ENCODE measurements at regions not wholly inside any gene's neighbourhood (a gene's known extent, or its start where the extent isn't known, plus 50 kb on each side); places are given as distances from the start of the nearest gene placed in this dataset.
"Not testable (repeated sequence)": the region's sequence is repeated elsewhere in the genome, so short reads cannot be mapped to it uniquely, and the experiment has no call there.

DNA sequence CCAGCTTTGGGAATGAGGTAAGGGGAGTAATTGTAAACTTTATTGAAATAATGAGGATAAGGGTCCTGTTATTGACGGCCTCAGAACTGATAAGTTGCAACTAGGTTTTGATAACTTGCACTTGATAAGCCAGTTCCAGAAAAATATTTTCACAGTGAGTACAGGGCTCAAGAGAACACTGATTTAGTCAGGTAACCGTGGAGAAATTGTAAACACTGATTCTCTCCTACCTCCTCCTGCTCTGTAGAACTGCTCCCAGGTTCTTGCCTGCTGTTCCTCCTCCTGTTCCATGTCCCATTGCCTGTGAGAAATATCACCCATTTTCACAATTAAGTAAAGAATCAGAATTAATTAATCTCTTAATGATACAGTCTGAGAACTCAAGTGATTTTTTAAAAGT lies 55.0 kb upstream of the CXXC4 start:
- DNase-seq (ENCODE audit: extremely low read depth in 1 of 2, low read depth in 1 of 2): no peak

- no peak for DNase-seq (ENCODE audit: extremely low read depth in 1 of 2, low read depth in 1 of 2)
These were observed 64.8 kb upstream of the CXXC4 start for GRCh38 chr4:104559502-104559901.

- DNase-seq (ENCODE audit: extremely low read depth in 1 of 2, low read depth in 1 of 2): no peak
These were observed 76.6 kb upstream of the CXXC4 start for GRCh38 chr4:104571341-104571740.

GRCh38 chr4:104574371-104574770 lies 79.7 kb upstream of the CXXC4 start:
- no peak for DNase-seq (ENCODE audit: extremely low read depth in 1 of 2, low read depth in 1 of 2)

- DNase-seq (ENCODE audit: extremely low read depth in 1 of 2, low read depth in 1 of 2): no peak
These were observed 80.6 kb upstream of the CXXC4 start for GRCh38 chr4:104575278-104575677.

DNA sequence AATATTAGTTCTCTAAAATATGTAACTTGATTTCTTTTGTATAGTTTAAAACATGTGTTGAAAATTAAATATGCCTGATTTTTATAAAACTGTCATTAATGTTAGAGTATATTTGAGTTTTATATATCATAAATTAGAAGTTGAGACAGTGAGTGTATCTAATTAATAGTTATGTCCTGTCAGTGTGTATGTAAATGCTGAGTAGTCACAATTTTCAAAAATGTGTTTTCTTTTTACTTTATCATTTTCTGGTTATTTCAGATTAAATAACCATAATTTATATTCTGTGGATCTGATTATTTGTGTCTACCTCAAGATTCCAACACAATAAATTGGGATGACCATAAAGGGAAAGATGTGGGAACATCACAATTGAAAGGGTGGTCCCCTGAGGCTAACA lies 82.7 kb upstream of the CXXC4 start:
- DNase-seq (ENCODE audit: extremely low read depth in 1 of 2, low read depth in 1 of 2): no peak

DNA sequence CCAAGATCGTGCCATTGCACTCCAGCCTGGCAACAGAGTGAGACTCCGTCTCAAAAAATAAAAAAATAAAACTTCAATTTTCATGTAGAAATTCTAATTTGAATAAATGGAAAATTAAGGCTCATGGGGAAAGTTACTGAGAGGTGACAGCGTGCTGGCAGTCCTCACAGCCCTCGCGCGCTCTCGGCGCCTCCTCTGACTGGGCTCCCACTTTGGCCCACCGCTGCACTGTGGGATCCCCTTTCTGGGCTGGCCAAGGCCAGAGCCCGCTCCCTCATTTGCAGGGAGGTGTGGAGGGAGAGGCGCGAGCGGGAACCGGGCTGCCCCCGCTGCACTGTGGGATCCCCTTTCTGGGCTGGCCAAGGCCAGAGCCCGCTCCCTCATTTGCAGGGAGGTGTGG lies 86.8 kb upstream of the CXXC4 start:
- DNase-seq (ENCODE audit: extremely low read depth in 1 of 2, low read depth in 1 of 2): not testable (repeated sequence)

GRCh38 chr4:104582056-104582455 lies 87.4 kb upstream of the CXXC4 start:
- not testable (repeated sequence) for DNase-seq (ENCODE audit: extremely low read depth in 1 of 2, low read depth in 1 of 2)

DNA sequence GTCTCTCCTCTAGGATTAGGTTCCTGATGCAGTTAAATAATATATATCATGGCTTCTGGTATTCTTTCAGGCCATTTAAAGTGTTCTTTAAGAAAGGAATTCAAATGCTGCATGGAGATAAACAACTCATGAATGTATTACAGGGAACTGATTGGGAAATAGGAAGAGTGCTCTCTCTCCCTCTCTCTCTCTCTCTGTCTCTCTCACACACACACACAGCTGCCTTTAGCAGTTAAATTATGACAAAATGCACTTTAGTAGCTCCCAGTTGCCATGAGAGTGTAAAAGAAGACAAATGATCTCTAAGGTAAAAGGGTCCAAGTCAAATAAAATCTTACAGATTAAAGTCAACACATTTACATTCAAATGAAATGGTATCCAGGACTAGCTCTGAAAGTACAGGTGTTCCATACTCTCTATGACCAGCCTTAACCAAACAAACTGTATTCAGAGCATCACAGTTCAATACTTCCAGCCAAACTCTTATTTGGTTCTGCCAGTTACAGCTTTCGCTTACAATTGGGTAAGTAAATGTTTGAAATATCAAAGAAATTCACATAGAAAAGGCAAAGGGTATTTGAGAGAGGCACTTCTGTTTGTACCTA lies 94.7 kb upstream of the CXXC4 start:
- DNase-seq (ENCODE audit: extremely low read depth in 1 of 2, low read depth in 1 of 2): no peak

GRCh38 chr4:104591510-104591911 lies 96.8 kb upstream of the CXXC4 start:
- DNase-seq (ENCODE audit: extremely low read depth in 1 of 2, low read depth in 1 of 2): no peak

DNA sequence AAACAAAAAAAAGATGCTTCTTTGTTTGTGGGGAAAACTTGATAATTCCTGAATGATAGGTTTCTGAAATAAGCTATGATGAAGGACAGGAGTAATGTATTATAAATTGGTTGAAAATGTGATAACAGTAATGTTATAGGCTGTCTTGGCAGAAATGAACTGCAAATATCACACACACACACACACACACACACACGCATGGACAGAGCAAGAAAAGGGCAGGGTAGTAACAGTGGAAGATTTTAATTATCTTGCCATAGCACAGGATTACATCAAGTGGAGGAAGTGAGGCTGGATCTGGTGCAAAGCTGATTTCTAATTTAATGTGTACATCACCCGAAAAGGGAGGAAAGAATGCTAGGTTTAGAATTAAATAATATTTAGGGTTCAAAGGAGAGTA lies 97.5 kb upstream of the CXXC4 start:
- no peak for DNase-seq (ENCODE audit: extremely low read depth in 1 of 2, low read depth in 1 of 2)

DNA sequence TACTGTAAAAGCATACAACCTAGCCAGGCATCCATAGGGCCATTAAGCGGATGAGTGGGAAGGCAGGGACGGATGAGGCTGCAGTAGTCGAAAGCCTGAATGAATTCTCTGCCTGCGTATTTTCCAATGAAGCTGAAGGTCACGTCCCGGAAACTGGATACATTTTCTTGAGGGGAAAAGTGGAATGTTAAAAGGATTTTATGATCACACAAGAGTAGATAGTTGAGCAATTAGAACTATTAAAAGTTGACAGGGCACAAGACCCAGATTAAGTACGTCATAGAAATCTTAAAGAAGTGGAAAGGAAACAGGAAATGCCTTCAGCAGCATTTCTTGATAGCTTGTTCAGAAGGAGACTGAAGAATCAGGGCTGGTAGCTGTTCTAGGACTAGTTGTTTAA lies 98.3 kb upstream of the CXXC4 start:
- no peak for DNase-seq (ENCODE audit: extremely low read depth in 1 of 2, low read depth in 1 of 2)

- no peak for DNase-seq (ENCODE audit: extremely low read depth in 1 of 2, low read depth in 1 of 2)
These were observed 101.5 kb upstream of the CXXC4 start for GRCh38 chr4:104596189-104596588.

DNA sequence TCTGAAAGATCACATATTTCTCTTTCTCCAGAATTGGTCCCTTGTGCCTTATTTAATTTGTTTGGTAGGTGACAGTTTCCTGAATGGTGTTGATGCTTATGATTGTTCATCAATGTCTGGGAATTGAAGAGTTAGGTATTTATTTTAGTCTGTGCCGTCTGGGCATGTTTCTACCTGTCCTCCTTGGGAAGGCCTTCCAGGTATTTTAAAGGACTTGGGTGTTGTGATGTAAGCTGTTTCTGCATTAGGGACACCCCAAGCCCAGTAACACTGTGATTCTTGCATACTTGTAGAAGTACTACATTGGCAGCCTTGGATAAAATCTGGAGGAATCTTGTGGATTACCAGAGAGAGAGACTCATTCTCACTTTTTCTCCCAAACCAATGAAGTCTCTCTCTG lies 120.8 kb upstream of the CXXC4 start:
- DNase-seq (ENCODE audit: extremely low read depth in 1 of 2, low read depth in 1 of 2): no peak

- no peak for DNase-seq (ENCODE audit: extremely low read depth in 1 of 2, low read depth in 1 of 2)
These were observed 121.2 kb upstream of the CXXC4 start for GRCh38 chr4:104615926-104616325.

- DNase-seq (ENCODE audit: extremely low read depth in 1 of 2, low read depth in 1 of 2): no peak
These were observed 121.7 kb upstream of the CXXC4 start for GRCh38 chr4:104616401-104616820.

GRCh38 chr4:104625706-104626105 lies 131.0 kb upstream of the CXXC4 start:
- DNase-seq (ENCODE audit: extremely low read depth in 1 of 2, low read depth in 1 of 2): no peak

DNA sequence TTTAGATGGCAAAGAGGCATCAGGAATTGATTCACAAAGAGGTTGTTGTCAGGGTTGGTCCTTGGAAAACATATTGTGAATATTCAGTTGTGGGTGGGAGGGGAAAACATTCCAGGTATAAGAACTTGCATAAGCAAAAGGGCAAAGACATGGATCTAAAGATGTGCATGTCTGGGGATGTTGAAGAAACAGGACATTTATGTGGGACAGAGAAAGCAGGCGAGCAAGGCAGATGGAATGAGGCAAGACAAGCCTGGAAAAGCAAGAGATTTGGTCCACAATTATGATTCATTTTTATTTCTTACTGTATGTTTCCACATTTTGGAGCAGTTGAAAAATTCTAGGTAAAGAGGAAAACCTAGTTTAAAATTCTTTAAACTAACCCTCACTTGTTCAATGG lies 134.9 kb upstream of the CXXC4 start:
- no peak for DNase-seq (ENCODE audit: extremely low read depth in 1 of 2, low read depth in 1 of 2)

- DNase-seq (ENCODE audit: extremely low read depth in 1 of 2, low read depth in 1 of 2): no peak
These were observed 135.6 kb upstream of the CXXC4 start for GRCh38 chr4:104630272-104630671.

GRCh38 chr4:104631000-104631399 lies 136.3 kb upstream of the CXXC4 start:
- DNase-seq (ENCODE audit: extremely low read depth in 1 of 2, low read depth in 1 of 2): no peak

GRCh38 chr4:104641418-104641817 lies 146.7 kb upstream of the CXXC4 start:
- no peak for DNase-seq (ENCODE audit: extremely low read depth in 1 of 2, low read depth in 1 of 2)

DNA sequence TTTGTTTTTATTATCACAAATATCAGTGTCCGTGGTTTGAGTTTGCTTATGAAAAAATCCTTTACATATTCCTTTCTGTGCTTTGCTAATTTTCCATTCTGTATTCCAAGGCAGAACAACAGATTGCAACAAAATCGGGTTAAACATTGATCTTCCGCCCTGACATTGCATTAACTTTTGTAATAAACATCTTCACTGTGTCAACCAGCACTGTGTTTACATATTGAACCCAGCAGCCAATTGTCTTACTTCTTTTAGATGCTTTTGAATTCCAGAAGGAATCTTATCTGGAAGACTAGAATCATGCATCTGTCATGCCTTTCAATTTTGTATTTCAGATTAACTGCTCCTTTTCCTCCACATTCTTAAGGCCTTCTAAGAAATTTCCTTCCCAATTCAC lies 147.8 kb upstream of the CXXC4 start:
- DNase-seq (ENCODE audit: extremely low read depth in 1 of 2, low read depth in 1 of 2): no peak

DNA sequence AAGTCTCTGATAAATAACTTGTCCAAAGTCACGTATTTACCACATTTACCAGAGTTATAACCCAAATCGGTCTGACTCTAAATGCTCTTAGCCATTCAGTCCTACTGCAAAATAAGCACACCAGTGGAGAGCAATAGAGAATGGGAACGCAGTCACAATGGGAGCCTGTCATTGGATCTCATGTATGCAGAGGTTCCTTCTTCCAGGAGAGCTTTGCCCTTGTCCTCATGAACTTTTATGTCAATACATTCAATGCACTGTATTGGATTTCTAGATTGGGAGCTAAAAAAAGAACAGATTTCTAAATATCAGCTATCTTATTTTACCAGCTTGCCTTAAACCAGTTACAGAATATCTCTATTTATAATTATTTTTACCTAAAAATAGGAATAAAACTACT lies 149.1 kb upstream of the CXXC4 start:
- DNase-seq (ENCODE audit: extremely low read depth in 1 of 2, low read depth in 1 of 2): no peak
